Activated CD8-positive, alpha-beta memory T cell treated with anti-CD3 and anti-CD28 coated beads for 4 hours (primary cell): ENCODE measurements at regions not wholly inside any gene's neighbourhood (a gene's known extent, or its start where the extent isn't known, plus 50 kb on each side); places are given as distances from the start of the nearest gene placed in this dataset.
"Not testable (repeated sequence)": the region's sequence is repeated elsewhere in the genome, so short reads cannot be mapped to it uniquely, and the experiment has no call there.

Source experiments
- DNase-seq, 2 donors: peaks; one replicate each; pipeline ENCODE4 v3.0.0-alpha.2; 2020; ENCODE audit warnings: low read depth in 2 of 2

GRCh38 chr2:131639001-131639620 is 111.4 kb downstream of the CCDC74A start:
- not testable (repeated sequence) for DNase-seq

DNA sequence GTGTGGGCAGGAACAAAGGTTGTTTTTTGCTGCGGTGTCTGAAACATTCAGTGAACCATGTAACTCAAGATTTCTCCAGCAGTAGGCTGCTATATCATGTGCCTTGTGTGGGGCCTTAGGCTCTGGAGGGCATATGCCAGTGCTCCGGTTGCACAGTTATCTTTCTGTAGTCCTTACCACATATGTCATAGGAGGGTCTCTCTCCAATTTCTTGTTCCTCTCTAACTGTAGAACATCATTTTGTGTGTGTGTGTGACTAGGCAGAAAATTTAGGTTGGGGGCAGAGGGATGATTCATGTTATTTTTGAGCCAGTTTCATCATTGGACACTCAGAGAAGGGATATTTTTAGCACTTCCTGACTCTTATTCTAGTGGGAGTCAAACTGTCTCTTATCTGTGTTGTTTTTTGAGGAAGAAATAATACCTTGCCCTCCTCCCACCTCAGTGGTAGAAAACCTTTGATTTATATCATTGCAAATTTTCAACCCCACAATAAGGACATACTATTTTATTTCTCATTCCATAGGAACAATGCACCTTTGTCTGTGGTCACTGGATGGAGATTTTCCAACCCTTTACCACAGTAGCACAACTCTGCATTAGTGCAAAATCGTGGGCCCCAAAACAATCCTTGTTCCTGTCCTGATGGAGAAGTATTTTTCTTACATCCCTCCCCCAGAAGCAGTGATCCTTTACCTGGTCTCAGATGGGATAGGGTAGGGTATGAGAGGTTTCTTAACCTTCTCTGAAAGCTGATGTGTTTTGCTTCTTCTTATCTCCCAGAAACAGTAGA is 113.9 kb downstream of the CCDC74A start:
- no peak for DNase-seq

DNA sequence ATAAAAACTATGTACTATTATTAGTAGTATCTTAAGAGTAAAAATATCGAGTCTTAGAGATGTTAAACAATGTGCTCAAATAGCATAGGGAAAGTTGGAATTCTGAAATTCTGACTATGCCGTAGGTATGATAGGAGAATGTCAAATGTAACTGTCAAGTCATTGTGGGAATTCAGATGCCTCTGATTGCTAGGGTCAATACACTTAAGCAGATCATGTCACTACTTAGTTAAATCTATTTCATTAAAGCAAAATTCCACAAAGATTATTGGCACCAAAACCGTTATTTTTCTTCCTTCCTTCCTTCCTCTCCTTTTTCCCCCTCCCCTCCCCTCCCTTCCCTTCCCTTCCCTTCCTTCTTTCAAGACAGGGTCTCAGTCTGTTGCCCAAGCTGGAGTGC is 115.5 kb downstream of the CCDC74A start:
- DNase-seq, result not testable (repeated sequence)

DNA sequence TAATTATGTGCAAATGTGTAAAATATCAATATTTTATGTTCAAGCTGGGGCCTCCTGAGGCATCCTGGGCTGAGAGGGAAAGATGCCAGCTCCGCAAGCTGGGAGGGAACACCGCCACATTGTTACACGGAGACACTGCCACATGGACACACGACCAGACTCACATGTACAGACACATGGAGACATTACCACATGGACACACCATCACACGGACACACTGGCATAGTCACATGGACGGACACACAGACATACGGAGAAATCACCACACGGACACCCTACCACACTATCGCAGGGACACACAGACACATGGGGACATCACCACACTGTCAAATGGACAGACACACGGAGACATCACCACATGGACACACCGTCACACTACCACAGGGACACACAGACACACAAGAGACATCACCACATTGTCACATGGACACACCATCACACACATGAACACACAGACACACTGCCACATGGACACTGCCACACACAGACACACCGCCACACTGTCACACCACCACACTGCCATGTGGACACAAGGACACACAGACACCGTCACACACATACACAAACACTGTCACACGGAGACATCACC is 117.6 kb downstream of the CCDC74A start:
- no peak for DNase-seq

- DNase-seq, result not testable (repeated sequence)
These were observed 118.5 kb downstream of the CCDC74A start for GRCh38 chr2:131646220-131646619.

GRCh38 chr2:131646669-131647297 is 119.1 kb downstream of the CCDC74A start:
- no peak for DNase-seq

DNA sequence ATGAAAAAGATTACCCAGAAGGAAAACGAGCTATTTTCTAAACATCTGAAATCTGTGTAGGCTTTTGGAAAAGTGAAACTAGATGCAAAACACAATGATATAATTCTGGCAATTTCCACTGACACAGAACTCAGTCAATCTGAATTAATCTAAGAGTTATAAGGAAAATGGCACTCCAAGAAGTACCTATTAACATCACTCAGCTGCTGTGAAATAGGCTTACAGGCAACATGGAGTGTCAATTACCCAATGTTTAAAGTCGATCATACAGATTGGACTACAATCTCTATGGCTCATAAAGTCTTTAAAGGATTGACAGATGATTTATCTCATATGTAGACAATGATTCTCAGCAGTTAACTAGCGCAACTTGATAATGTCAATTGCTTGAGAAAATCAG is 120.9 kb downstream of the CCDC74A start:
- not testable (repeated sequence) for DNase-seq

- not testable (repeated sequence) for DNase-seq
These were observed 124.6 kb downstream of the CCDC74A start for GRCh38 chr2:131652246-131652645.

DNA sequence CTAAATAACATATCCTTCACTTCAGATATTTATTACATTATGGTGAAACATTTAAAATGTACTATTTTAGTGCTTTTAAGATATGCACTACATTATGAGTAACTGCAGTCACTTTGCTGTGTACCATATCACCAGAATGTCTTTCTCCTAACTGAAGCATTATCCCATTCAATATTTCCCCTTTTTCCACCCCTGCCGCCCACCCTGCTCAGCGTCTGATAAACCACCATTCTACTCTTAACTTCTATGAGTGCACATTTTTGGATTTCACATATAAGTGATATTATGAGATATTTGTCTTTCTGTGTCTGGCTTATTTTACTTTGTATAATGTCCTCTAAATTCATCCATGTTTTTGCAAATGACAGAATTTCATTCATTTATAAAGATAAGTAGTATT is 126.4 kb downstream of the CCDC74A start:
- not testable (repeated sequence) for DNase-seq

DNA sequence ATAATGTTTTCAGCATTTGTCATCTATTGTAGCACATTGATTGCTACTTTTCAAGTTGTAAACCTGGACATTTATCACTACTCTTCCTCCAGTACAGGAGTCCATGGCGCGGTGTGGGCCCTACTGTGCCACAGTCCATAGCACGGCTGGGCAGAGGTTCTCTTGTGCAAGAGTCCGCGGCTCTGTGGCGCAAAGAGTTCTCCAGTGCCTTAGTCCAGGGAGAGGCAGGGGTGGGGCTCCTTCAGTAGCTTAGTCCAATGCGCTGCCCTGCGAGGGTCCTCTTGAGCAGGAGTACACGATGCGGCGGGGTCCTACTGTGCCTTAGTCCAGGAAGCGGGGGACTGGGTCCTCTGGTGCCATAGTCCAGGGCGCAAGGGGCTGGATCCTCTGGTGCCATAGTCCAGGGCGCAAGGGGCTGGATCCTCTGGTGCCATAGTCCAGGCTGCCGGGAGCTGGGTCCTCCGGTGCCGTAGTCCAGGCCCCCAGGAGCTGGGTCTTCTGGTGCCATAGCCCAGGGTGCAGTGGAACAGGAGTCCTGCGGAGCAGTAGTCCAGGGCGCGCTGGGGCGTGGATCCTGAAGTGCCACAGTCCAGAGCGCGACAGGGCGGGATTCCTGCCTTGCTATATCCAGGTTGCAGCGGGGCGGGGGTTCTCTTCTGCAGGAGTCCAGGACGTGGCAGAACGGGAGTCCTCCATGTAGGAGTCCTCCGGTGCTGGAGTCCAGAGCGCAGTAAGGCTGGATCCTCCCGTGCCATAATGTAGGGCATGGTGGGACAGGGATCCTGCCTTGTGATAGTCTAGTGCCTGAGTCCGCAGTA is 129.3 kb downstream of the CCDC74A start:
- DNase-seq, result no peak

DNA sequence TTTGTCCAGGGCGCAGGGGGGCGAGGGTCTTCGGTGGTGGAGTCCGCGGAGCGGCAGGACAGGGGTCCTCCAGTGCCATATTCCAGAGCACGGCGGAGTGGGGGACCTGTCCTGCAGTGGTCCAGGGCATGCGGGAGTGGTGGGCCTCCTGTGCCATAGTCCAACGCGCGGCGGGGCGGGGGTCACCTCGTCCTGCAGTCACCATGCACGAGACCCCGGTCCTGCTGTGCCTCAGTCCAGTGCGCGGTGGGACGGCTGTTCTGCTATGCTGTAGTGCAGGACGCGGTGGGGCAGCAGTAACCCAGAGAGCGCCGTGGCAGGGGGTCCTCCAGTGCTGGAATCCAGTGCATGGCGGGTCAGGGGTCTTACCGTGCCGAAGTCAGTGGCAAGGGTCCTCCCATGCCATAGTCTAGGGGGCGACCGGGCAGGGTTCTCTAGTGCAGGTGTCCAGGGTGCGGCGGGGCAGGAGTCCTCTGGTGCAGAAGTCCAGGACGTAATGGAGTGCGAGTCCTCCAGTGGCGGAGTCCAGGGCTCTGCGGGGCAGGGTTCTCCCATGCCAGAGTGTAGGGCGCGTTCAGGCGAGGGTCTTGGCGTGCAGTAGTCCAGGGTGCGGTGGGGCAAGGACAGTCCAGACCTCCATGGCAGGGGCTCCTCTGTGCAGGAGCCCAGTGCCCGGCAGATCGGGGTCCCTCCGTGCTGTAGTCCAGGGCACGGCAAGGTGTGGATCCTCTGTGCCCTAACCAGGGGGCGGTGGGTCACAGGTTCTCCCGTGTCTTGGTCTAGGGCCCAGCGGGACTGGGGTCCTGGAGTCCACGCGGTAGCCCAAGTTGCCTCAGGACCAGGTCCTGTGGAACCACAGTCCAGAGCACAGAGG is 130.4 kb downstream of the CCDC74A start:
- DNase-seq, result no peak

- DNase-seq, result no peak
These were observed 131.1 kb downstream of the CCDC74A start for GRCh38 chr2:131658769-131659131.

DNA sequence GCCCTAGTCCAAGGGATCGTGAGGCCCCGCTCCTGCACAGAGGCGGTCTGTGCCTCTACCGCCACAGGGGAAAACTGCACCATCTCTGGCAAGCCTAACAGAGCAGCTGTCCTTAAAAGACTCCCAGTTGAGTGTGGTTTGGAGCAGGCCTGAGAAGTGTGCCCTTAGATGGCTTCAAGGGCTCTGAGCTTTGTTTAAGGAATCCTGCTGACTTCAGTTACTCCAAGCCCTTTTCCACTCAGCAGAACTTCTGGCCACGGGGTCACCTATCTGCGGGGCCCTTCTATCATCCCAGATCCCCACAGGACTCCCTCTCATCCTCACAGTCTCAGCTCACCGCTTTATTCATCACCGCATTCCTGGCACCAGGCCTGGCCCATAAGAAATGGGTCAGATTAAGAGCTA is 131.5 kb downstream of the CCDC74A start:
- no peak for DNase-seq

DNA sequence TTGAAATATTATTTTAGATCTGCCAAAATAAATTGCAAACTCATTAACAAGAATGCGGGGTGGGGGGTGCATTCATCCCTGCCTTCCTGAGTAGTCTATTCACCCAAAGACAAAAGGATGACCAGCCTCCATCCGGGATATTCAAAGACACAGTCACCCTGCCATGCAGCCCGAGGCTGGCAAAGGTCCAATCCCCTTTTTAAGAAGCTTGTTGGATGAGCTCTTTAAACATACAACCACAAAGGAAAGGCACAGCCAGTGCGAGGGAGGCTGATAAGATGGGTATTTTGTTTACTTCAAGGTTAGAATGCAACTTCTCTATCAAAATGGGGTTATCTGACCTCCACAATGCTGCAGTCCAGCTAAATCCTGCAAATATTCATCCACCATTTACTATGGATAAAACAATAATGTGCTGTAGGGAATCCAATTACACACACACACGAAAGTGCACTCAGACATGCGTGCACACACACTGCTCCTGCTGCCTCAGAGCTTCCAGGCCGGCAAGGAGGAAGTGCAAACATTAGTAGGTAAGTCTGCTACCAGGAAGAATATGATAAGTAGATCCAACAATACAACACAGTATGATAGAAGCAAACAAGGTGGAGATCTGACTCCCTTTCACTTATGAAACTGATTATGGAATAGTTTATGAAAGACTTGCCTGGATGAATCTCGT is 133.6 kb downstream of the CCDC74A start:
- DNase-seq, result not testable (repeated sequence)

- DNase-seq, result not testable (repeated sequence)
These were observed 134.3 kb downstream of the CCDC74A start for GRCh38 chr2:131661884-131662535.

DNA sequence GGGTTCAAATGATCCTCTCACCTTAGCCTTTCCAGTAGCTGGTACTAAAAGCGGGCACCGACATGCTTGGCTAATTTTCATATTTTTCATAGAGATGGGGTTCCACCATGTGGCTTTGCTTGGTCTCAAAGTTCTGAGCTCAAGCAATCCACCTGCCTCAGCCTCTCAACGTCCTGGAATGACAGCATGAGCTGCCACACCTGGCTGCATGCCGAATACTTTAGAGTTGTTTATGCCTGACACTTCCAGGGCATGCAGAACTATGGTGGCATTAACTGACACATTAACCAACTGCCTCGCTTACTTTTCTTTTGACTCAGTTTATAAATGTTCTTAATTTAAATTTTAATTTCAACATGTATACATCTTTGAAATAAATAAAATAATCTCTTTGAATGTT is 135.8 kb downstream of the CCDC74A start:
- not testable (repeated sequence) for DNase-seq

GRCh38 chr2:131665716-131666115 is 138.0 kb downstream of the CCDC74A start:
- not testable (repeated sequence) for DNase-seq

DNA sequence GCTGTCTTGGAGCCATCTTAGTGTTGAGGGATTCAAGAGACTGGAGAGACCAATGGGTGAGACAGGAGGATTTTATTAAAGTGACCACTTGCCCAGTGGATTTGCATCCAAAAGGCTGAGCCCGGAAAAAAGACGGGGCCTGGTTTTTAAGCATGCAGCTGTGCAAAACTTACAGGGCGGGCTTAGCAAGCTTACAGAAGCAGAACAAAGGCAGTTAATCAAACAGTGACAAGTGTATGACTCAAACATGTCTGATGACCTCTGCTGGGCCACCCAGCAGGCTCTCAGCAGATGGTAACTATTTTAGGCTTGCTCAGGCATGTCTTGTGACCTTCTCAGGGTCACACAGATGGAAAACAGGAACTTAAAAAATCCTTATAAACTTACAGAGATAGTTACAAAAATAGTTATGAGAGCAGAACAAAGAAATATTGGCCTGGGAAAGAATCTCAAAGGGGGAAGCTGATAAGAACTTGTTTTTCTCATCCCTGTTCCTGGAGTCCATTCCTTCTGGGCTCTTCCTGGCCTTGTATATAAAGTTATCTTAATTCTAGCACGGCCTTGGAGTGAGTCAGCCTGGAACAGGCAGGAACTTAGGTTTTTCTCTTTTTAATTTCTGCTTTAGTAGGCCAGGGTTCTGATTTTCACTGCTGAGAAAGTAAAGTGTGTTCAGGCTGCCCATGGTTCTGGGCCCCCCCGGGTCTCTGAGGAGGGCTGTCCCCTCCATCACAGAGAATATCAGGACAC is 141.3 kb downstream of the CCDC74A start:
- DNase-seq, result not testable (repeated sequence)
